Endothelial cell of umbilical vein (primary cell): ENCODE measurements at regions not wholly inside any gene's neighbourhood (a gene's known extent, or its start where the extent isn't known, plus 50 kb on each side); places are given as distances from the start of the nearest gene placed in this dataset.

ENCODE experiments used
- BruUV-seq: library from RNA; stranded (reverse); fragments of 400-500 nt; replicated peaks from 2 replicates; lab custom pipeline; 2021; lab: Mats Ljungman, UMichigan
- CTCF ChIA-PET: fragments of 300-600, 350-600 bp; sonication (Branson Sonifier 250); formaldehyde crosslinking; loops from one replicate; lab custom pipeline; 2021; ENCODE audit warnings: antibody characterized with exemption, inconsistent platforms; lab: Charles Lee
- POLR2A ChIA-PET: fragments of 300-600, 350-600 bp; sonication (Branson Sonifier 250); formaldehyde crosslinking; loops from one replicate; lab custom pipeline; 2021; ENCODE audit warnings: antibody characterized with exemption, inconsistent platforms; lab: Charles Lee
- DNase-seq: peaks from one replicate; pipeline ENCODE4 v3.0.0-alpha.2; 2011; ENCODE audit warnings: low read depth, low spot score
- FAIRE-seq: peaks from 2 replicates; lab custom pipeline; 2011; peaks lifted over from hg19 to GRCh38; lab: Jason Lieb, UNC
- H2AFZ ChIP-seq: 2 replicates; pipeline ENCODE4 v1.6.0; 2012; ENCODE audit warnings: low read depth, low read length, control low read depth, inconsistent platforms
- H3K27ac ChIP-seq: 2 replicates; pipeline ENCODE4 v1.5.1; 2011; ENCODE audit warnings: low read depth, mild to moderate bottlenecking, control low read depth, low read length, moderate library complexity; ENCODE audit not compliant: insufficient read depth
- H3K27me3 ChIP-seq, 2 experiments: 2 replicates each; pipeline versions ENCODE4 v1.6.0 to v1.6.1; 2011; ENCODE audit warnings: low read length in 2 of 2, mixed read lengths in 1 of 2; ENCODE audit not compliant: control insufficient read depth in 2 of 2, insufficient read depth in 2 of 2
- H3K36me3 ChIP-seq, 2 experiments: 2 replicates in 1 of 2; 3 replicates in 1 of 2; pipeline ENCODE4 v1.5.1; 2011; ENCODE audit warnings: low read length in 2 of 2, mild to moderate bottlenecking in 1 of 2, moderate library complexity in 1 of 2; ENCODE audit not compliant: control insufficient read depth in 2 of 2, insufficient read depth in 2 of 2; ENCODE audit errors: extremely low read depth in 1 of 2
- H3K4me1 ChIP-seq: 3 replicates; pipeline ENCODE4 v1.5.1; 2011; ENCODE audit warnings: mild to moderate bottlenecking, low read length; ENCODE audit not compliant: control insufficient read depth, insufficient read depth; ENCODE audit errors: extremely low read depth
- H3K4me2 ChIP-seq: 2 replicates; pipeline ENCODE4 v1.6.1; 2011; ENCODE audit warnings: low read length, control low read depth, mixed read lengths; ENCODE audit not compliant: insufficient read depth
- H3K4me3 ChIP-seq, 3 experiments: fragments of 200-600 bp in 1 of 3; sonication (generic), shearing (Covaris generic) in 1 of 3; replicated peaks in 1 of 3; 2 replicates each; pipeline ENCODE4 v1.5.1; 2011 to 2016; ENCODE audit warnings: control low read depth in 3 of 3, low read length in 3 of 3, mild to moderate bottlenecking in 2 of 3, inconsistent platforms in 1 of 3, low read depth in 1 of 3, moderate library complexity in 1 of 3; ENCODE audit not compliant: insufficient read depth in 1 of 3
- H3K79me2 ChIP-seq: 2 replicates; pipeline ENCODE4 v1.6.0; 2012; ENCODE audit warnings: low read length, inconsistent platforms; ENCODE audit not compliant: control insufficient read depth, insufficient read depth
- H3K9ac ChIP-seq: replicated peaks from 2 replicates; pipeline ENCODE3; 2011; ENCODE audit warnings: low read length, control low read depth; ENCODE audit not compliant: insufficient read depth; ENCODE audit errors: extremely low read depth
- H3K9me1 ChIP-seq: replicated peaks from 3 replicates; pipeline ENCODE4 v1.6.0; 2011; ENCODE audit warnings: mild to moderate bottlenecking, low read length; ENCODE audit not compliant: control insufficient read depth, insufficient read depth; ENCODE audit errors: extremely low read depth
- H3K9me3 ChIP-seq: replicated peaks from 2 replicates; pipeline ENCODE4 v1.5.1; 2012; ENCODE audit warnings: low read length, inconsistent platforms; ENCODE audit not compliant: control insufficient read depth, insufficient read depth
- H4K20me1 ChIP-seq: replicated peaks from 2 replicates; pipeline ENCODE3; 2011; ENCODE audit warnings: mild to moderate bottlenecking, low read length; ENCODE audit not compliant: control insufficient read depth, insufficient read depth; ENCODE audit errors: extremely low read depth
- FOS ChIP-seq: IDR thresholded peaks from 2 replicates; pipeline ENCODE4 v1.6.1; 2011; ENCODE audit warnings: mild to moderate bottlenecking, low read length, moderate library complexity, borderline replicate concordance; ENCODE audit not compliant: insufficient read depth
- GATA2 ChIP-seq: IDR thresholded peaks from 2 replicates; pipeline ENCODE4 v1.7.0; 2011; ENCODE audit warnings: low read depth, mild to moderate bottlenecking, moderate library complexity, mixed read lengths, low read length; ENCODE audit not compliant: insufficient read length, insufficient read depth
- JUN ChIP-seq: IDR thresholded peaks from 2 replicates; pipeline ENCODE4 v1.6.1; 2011; ENCODE audit warnings: borderline replicate concordance, low read depth; ENCODE audit not compliant: insufficient read length, insufficient read depth
- MYC ChIP-seq: IDR thresholded peaks from one replicate; pipeline ENCODE4 v1.6.1; 2011; ENCODE audit warnings: mild to moderate bottlenecking, low read depth, low read length
- POLR2AphosphoS5 ChIP-seq: IDR thresholded peaks from 2 replicates; pipeline ENCODE4 v1.6.1; 2012; ENCODE audit warnings: low read depth, mild to moderate bottlenecking, control low read depth, low read length, moderate library complexity; ENCODE audit not compliant: insufficient read depth
- dilution Hi-C: fragments of 300-500 bp; cut with MboI; formaldehyde crosslinking; loops from one replicate; pipeline ENCODE4 v1.15.0; 2019; ENCODE audit warnings: low sequenced_read_pairs; ENCODE audit not compliant: extremely low pct_ligation_motif_present
- intact Hi-C: fragments of 100-400 bp; cut with micrococcal nuclease; formaldehyde crosslinking; loops from one replicate; pipeline ENCODE4 v1.10.0; 2022
- TF ChIP-seq, protein P1 (sequence below): IDR thresholded peaks from 2 replicates; pipeline ENCODE4 v1.6.1; 2011; ENCODE audit not compliant: insufficient read depth, insufficient read length
- TF ChIP-seq, protein P2 (sequence below), 2 donors: IDR thresholded peaks; 1 replicate in 1 of 2; 2 replicates in 1 of 2; pipeline ENCODE4 v1.5.1; 2011; ENCODE audit warnings: low read length in 2 of 2, mild to moderate bottlenecking in 2 of 2, moderate library complexity in 2 of 2, control low read depth in 1 of 2, inconsistent platforms in 1 of 2, low read depth in 1 of 2; ENCODE audit not compliant: insufficient read depth in 1 of 2; ENCODE audit errors: extremely low read depth in 1 of 2

DNA sequence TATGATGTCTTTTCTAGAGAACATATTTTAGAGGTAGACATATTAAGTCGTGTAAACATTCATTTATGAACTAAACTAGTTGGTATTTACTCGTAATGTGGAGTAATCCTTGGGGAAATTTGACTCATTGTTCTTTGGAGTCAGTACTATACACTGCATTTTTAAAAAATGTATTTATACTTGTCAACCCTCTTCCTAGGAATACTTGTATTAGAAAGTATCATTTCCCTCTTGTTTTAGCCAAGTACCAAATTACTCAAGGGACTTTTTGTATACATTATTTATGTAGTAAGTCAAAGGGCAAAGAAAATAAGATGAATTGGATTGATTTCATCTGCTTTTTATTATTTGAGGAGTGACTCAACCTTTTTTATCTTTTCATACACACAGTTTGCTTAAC lies 248.1 kb upstream of the IZUMO3 start:
- TF ChIP-seq FOS: no peak
- TF ChIP-seq POLR2AphosphoS5: no peak
- TF ChIP-seq, protein P1, sequence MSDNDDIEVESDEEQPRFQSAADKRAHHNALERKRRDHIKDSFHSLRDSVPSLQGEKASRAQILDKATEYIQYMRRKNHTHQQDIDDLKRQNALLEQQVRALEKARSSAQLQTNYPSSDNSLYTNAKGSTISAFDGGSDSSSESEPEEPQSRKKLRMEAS: no peak
- TF ChIP-seq, protein P2, sequence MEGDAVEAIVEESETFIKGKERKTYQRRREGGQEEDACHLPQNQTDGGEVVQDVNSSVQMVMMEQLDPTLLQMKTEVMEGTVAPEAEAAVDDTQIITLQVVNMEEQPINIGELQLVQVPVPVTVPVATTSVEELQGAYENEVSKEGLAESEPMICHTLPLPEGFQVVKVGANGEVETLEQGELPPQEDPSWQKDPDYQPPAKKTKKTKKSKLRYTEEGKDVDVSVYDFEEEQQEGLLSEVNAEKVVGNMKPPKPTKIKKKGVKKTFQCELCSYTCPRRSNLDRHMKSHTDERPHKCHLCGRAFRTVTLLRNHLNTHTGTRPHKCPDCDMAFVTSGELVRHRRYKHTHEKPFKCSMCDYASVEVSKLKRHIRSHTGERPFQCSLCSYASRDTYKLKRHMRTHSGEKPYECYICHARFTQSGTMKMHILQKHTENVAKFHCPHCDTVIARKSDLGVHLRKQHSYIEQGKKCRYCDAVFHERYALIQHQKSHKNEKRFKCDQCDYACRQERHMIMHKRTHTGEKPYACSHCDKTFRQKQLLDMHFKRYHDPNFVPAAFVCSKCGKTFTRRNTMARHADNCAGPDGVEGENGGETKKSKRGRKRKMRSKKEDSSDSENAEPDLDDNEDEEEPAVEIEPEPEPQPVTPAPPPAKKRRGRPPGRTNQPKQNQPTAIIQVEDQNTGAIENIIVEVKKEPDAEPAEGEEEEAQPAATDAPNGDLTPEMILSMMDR (IDR thresholded peaks at IDR 0.05; ENCODE audit: extremely low read depth in 1 of 2, insufficient read depth in 1 of 2, low read depth in 1 of 2, low read length in 2 of 2): no peak
- no peak for TF ChIP-seq MYC
- no peak for TF ChIP-seq JUN
- TF ChIP-seq GATA2: no peak
- H2AFZ ChIP-seq: no peak overlapping the region
- no peaks in the 10 kb centered on the region for H3K79me2 ChIP-seq
- no peaks in the 10 kb centered on the region for H4K20me1 ChIP-seq
- no TSS peak for BruUV-seq
- no peak overlapping the region for H3K27ac ChIP-seq
- dilution Hi-C loops (no loop called here), intact Hi-C loops (no loop called here)
- H3K27me3 ChIP-seq: no peaks in the 10 kb centered on the region
- DNase-seq (no peak), FAIRE-seq (no peak)
- ChIA-PET CTCF (no interaction called here), POLR2A (no interaction called here)
- H3K4me1 ChIP-seq: no peaks in the 10 kb centered on the region
- H3K9me3 ChIP-seq: no peaks in the 10 kb centered on the region
- no peaks in the 10 kb centered on the region for H3K36me3 ChIP-seq
- no peak overlapping the region for H3K4me2 ChIP-seq
- no peak overlapping the region for H3K9ac ChIP-seq
- H3K4me3 ChIP-seq: no peak overlapping the region
- H3K9me1 ChIP-seq: no peaks in the 10 kb centered on the region
